ENCODE measurements at regions not wholly inside any gene's neighbourhood (a gene's known extent, or its start where the extent isn't known, plus 50 kb on each side); places are given as distances from the start of the nearest gene placed in this dataset.

DNA sequence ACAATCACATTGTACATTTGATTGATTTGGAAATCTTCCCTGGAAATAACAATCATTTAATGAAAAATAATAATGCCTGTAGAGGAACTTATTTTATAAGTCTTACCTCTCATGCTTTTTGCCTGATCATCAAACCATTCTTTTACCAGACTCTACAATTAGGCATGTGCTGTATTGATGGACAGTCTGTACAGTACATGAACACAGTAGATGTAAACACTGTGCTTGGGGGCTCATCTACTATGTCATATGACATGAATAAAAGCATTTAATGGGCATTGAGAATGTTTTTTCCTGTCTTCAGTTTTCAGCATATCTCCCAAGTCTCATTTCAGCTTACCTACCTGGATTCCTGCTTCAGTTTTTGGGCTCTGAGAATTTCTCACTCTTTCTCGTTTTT lies 1070.9 kb downstream of the STIM2 start:
- no peaks in the 10 kb centered on the region for H3K79me2 ChIP-seq (ENCODE audit: low read depth)
- ChIA-PET POLR2A (ENCODE audit: unreplicated experiment) (no interaction called here), CTCF (no interaction called here)
- no peaks in the 10 kb centered on the region for H3K4me1 ChIP-seq (replicated peaks; ENCODE audit: insufficient read depth)
- H3F3A ChIP-seq (ENCODE audit: insufficient read depth, low read depth): no peaks in the 10 kb centered on the region
- H3K27me3 ChIP-seq (ENCODE audit: insufficient read depth, low read depth): no peaks in the 10 kb centered on the region
- TF ChIP-seq, protein P1, sequence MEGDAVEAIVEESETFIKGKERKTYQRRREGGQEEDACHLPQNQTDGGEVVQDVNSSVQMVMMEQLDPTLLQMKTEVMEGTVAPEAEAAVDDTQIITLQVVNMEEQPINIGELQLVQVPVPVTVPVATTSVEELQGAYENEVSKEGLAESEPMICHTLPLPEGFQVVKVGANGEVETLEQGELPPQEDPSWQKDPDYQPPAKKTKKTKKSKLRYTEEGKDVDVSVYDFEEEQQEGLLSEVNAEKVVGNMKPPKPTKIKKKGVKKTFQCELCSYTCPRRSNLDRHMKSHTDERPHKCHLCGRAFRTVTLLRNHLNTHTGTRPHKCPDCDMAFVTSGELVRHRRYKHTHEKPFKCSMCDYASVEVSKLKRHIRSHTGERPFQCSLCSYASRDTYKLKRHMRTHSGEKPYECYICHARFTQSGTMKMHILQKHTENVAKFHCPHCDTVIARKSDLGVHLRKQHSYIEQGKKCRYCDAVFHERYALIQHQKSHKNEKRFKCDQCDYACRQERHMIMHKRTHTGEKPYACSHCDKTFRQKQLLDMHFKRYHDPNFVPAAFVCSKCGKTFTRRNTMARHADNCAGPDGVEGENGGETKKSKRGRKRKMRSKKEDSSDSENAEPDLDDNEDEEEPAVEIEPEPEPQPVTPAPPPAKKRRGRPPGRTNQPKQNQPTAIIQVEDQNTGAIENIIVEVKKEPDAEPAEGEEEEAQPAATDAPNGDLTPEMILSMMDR (conservative IDR thresholded peaks at IDR 0.05): no peak
- TF ChIP-seq EZH2 (IDR thresholded peaks at IDR 0.05; ENCODE audit: low read depth): no peak
- intact Hi-C loops (cut with micrococcal nuclease; ENCODE audit: unreplicated experiment): no loop called here
- H2AFZ ChIP-seq: no peak overlapping the region
- no peak for DNase-seq
- no peak overlapping the region for H3K4me3 ChIP-seq
- H4K20me1 ChIP-seq (ENCODE audit: insufficient read depth): no peaks in the 10 kb centered on the region
- H3K27ac ChIP-seq: no peak overlapping the region
- no TSS peak for BruUV-seq (replicated peaks)
- no peaks in the 10 kb centered on the region for H3K9me3 ChIP-seq (ENCODE audit: insufficient read depth, low read depth)
- no peak overlapping the region for H3K4me2 ChIP-seq
- no peaks in the 10 kb centered on the region for H3K9me2 ChIP-seq (ENCODE audit: insufficient read depth)
- H3K36me3 ChIP-seq (ENCODE audit: low read depth): no peaks in the 10 kb centered on the region

GRCh38 chr4:27934871-27935270 lies 1074.2 kb downstream of the STIM2 start:
- no TSS peak for BruUV-seq (replicated peaks)
- no peak for DNase-seq
- CTCF ChIA-PET: no interaction called here
- Histone ChIP-seq H2AFZ (no peak overlapping the region), H4K20me1 (ENCODE audit: insufficient read depth) (no peaks in the 10 kb centered on the region), H3K9me2 (ENCODE audit: insufficient read depth) (no peaks in the 10 kb centered on the region), H3K4me1 (replicated peaks; ENCODE audit: insufficient read depth) (no peaks in the 10 kb centered on the region), H3K27me3 (ENCODE audit: insufficient read depth, low read depth) (no peaks in the 10 kb centered on the region), H3K4me3 (no peak overlapping the region), H3K4me2 (no peak overlapping the region), H3K9me3 (ENCODE audit: insufficient read depth, low read depth) (no peaks in the 10 kb centered on the region), H3F3A (ENCODE audit: insufficient read depth, low read depth) (no peaks in the 10 kb centered on the region), H3K27ac (no peak overlapping the region), H3K79me2 (ENCODE audit: low read depth) (no peaks in the 10 kb centered on the region), H3K36me3 (ENCODE audit: low read depth) (no peaks in the 10 kb centered on the region)
- intact Hi-C loops (cut with micrococcal nuclease; ENCODE audit: unreplicated experiment): no loop called here
- no peak for TF ChIP-seq EZH2 (IDR thresholded peaks at IDR 0.05; ENCODE audit: low read depth)
- TF ChIP-seq, protein P1 (conservative IDR thresholded peaks at IDR 0.05): no peak
- POLR2A ChIA-PET (ENCODE audit: unreplicated experiment): no interaction called here

DNA sequence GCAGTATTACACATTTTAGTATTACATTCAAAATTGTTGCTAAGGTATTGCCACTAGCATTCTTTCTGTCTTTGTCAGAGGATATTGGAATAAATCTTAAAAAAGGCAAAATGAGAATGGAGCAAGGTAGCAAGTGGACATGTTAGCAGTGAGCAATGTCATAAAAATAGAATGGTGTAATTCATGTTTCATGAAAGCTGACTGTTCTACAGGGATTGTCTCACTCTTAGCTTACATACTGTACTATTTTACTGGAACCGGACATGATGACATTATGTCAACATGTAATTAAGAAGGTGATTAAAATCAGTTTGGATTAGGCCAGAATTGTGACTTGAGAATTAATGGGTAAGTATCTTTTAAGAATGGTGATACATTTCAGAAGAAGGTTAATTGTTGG lies 1086.2 kb downstream of the STIM2 start:
- no peaks in the 10 kb centered on the region for H3K27me3 ChIP-seq (ENCODE audit: insufficient read depth, low read depth)
- no TSS peak for BruUV-seq (replicated peaks)
- H4K20me1 ChIP-seq (ENCODE audit: insufficient read depth): no peaks in the 10 kb centered on the region; the same call in 1 of the 2 replicates
- H3K36me3 ChIP-seq (ENCODE audit: low read depth): no peaks in the 10 kb centered on the region
- no peaks in the 10 kb centered on the region; the same call in 1 of the 2 replicates for H3K9me2 ChIP-seq (ENCODE audit: insufficient read depth)
- ChIA-PET CTCF (no interaction called here), POLR2A (ENCODE audit: unreplicated experiment) (no interaction called here)
- TF ChIP-seq, protein P1 (conservative IDR thresholded peaks at IDR 0.05): no peak
- TF ChIP-seq EZH2 (IDR thresholded peaks at IDR 0.05; ENCODE audit: low read depth): no peak
- no peak overlapping the region for H3K4me2 ChIP-seq
- H2AFZ ChIP-seq: no peak overlapping the region
- DNase-seq: no peak
- no peaks in the 10 kb centered on the region for H3K79me2 ChIP-seq (ENCODE audit: low read depth)
- intact Hi-C loops (cut with micrococcal nuclease; ENCODE audit: unreplicated experiment): no loop called here
- H3F3A ChIP-seq (ENCODE audit: insufficient read depth, low read depth): no peaks in the 10 kb centered on the region
- no peak overlapping the region for H3K27ac ChIP-seq
- no peak overlapping the region for H3K4me3 ChIP-seq
- no peaks in the 10 kb centered on the region for H3K9me3 ChIP-seq (ENCODE audit: insufficient read depth, low read depth)
- no peaks in the 10 kb centered on the region for H3K4me1 ChIP-seq (replicated peaks; ENCODE audit: insufficient read depth)
